Panc1 (cell line): ENCODE measurements at regions not wholly inside any gene's neighbourhood (a gene's known extent, or its start where the extent isn't known, plus 50 kb on each side); places are given as distances from the start of the nearest gene placed in this dataset.

Experiments
- ATAC-seq: fragments of 200-7000 bp; cut with Tn5 transposase; 2 replicates; pipeline ENCODE4 v1.9.1; 2020; ENCODE audit warnings: mild to moderate bottlenecking, moderate library complexity
- BruUV-seq: library from RNA; stranded (reverse); fragments of 400-500 nt; replicated peaks from 2 replicates; lab custom pipeline; 2021; lab: Mats Ljungman, UMichigan
- CTCF ChIA-PET: fragments of 300-600 bp; sonication (Branson Sonifier 250); formaldehyde crosslinking; loops from one replicate; lab custom pipeline; 2022; ENCODE audit warnings: antibody characterized with exemption; lab: Charles Lee
- POLR2A ChIA-PET: fragments of 300-600 bp; sonication (Branson Sonifier 250); formaldehyde crosslinking; loops from one replicate; lab custom pipeline; 2022; ENCODE audit warnings: antibody characterized with exemption; lab: Charles Lee
- DNase-seq: peaks from one replicate; pipeline ENCODE4 v3.0.0-alpha.2; 2010; ENCODE audit warnings: low read depth, low spot score
- H3K27ac ChIP-seq: 2 replicates; pipeline ENCODE4 v1.5.1; 2011; ENCODE audit warnings: mild to moderate bottlenecking, low read length, inconsistent platforms
- H3K27me3 ChIP-seq: fragments of 200-500 bp; sonication (Bioruptor generic); 2 replicates; pipeline ENCODE4 v1.6.0; 2014; ENCODE audit warnings: low read length, inconsistent platforms; ENCODE audit not compliant: control insufficient read depth, insufficient read depth
- H3K36me3 ChIP-seq: fragments of 200-500 bp; sonication (Bioruptor generic); 2 replicates; pipeline ENCODE4 v1.5.1; 2014; ENCODE audit warnings: inconsistent platforms, mild to moderate bottlenecking, low read length, moderate library complexity; ENCODE audit not compliant: control insufficient read depth, insufficient read depth
- H3K4me1 ChIP-seq: 2 replicates; pipeline ENCODE4 v1.5.1; 2011; ENCODE audit warnings: inconsistent platforms, mild to moderate bottlenecking, low read length, moderate library complexity; ENCODE audit not compliant: control insufficient read depth, insufficient read depth
- H3K4me3 ChIP-seq, 2 experiments: 2 replicates each; pipeline ENCODE4 v1.5.1; 2011 to 2012; ENCODE audit warnings: low read depth in 2 of 2, low read length in 2 of 2, mild to moderate bottlenecking in 2 of 2, inconsistent platforms in 1 of 2, moderate library complexity in 1 of 2
- H3K9me3 ChIP-seq: fragments of 200-500 bp; sonication (Bioruptor generic); 2 replicates; pipeline ENCODE4 v1.5.1; 2014; ENCODE audit warnings: low read depth, mild to moderate bottlenecking, inconsistent platforms, low read length, moderate library complexity; ENCODE audit not compliant: control insufficient read depth, insufficient read depth
- POLR2AphosphoS5 ChIP-seq: IDR thresholded peaks from 2 replicates; pipeline ENCODE4 v1.6.1; 2012; ENCODE audit warnings: mild to moderate bottlenecking, low read depth, low read length, moderate library complexity
- REST ChIP-seq, 2 experiments: IDR thresholded peaks; 2 replicates each; pipeline ENCODE4 v1.6.1; 2011 to 2012; ENCODE audit warnings: low read depth in 2 of 2, control low read depth in 1 of 2, low read length in 1 of 2, mild to moderate bottlenecking in 1 of 2, moderate library complexity in 1 of 2; ENCODE audit not compliant: insufficient read depth in 1 of 2
- SIN3A ChIP-seq: IDR thresholded peaks from 2 replicates; pipeline ENCODE4 v1.6.1; 2012; ENCODE audit warnings: low read depth, mild to moderate bottlenecking, low read length, moderate library complexity, borderline replicate concordance; ENCODE audit not compliant: insufficient read depth
- TCF7L2 ChIP-seq: IDR thresholded peaks from 2 replicates; pipeline ENCODE4 v1.6.1; 2011; ENCODE audit warnings: mild to moderate bottlenecking, low read depth, low read length, inconsistent platforms
- in situ Hi-C: cut with HindIII; loops from 2 replicates; pipeline ENCODE4 v1.10.0; 2016; ENCODE audit warnings: low sequenced_read_pairs, low pct_unique_long_range_greater_than_20kb
- intact Hi-C: fragments of 100-400 bp; cut with micrococcal nuclease; formaldehyde crosslinking; loops from one replicate; pipeline ENCODE4 v1.10.0; 2022; ENCODE audit not compliant: unreplicated experiment
- TF ChIP-seq, protein P1 (sequence below): fragments of 450-650 bp; IDR thresholded peaks from 2 replicates; pipeline ENCODE4 v1.5.1; 2017; ENCODE audit warnings: mild to moderate bottlenecking

- ATAC-seq (no peak), DNase-seq (no peak)
- Histone ChIP-seq H3K4me1 (no peaks in the 10 kb centered on the region), H3K4me3 (no peak overlapping the region), H3K27me3 (no peaks in the 10 kb centered on the region), H3K27ac (no peak overlapping the region), H3K36me3 (no peaks in the 10 kb centered on the region), H3K9me3 (no peaks in the 10 kb centered on the region)
- CTCF ChIA-PET = no interaction called here
- in situ Hi-C loops = no loop called here
- TF ChIP-seq TCF7L2 (no peak), SIN3A (no peak), REST (IDR thresholded peaks at IDR 0.05; ENCODE audit: insufficient read depth in 1 of 2, low read depth in 2 of 2, low read length in 1 of 2) (no peak)
- intact Hi-C loops = no loop called here
- no TSS peak for BruUV-seq
- POLR2A ChIA-PET = no interaction called here
Measured at GRCh38 chr6:25169553-25169952, 109.6 kb upstream of the CARMIL1 start.

- POLR2A ChIA-PET = no interaction called here
- intact Hi-C loops = no loop called here
Measured at GRCh38 chr6:25169961-25170360, 109.2 kb upstream of the CARMIL1 start.

More at GRCh38 chr6:25169961-25170360, 109.2 kb upstream of the CARMIL1 start:
- no TSS peak for BruUV-seq
- no peak for DNase-seq
- ATAC-seq = no peak
- Histone ChIP-seq H3K27me3 (no peaks in the 10 kb centered on the region), H3K36me3 (no peaks in the 10 kb centered on the region), H3K4me3 (no peak overlapping the region), H3K27ac (no peak overlapping the region), H3K4me1 (no peaks in the 10 kb centered on the region), H3K9me3 (no peaks in the 10 kb centered on the region)
- in situ Hi-C loops = no loop called here
- TF ChIP-seq TCF7L2 = no peak
- TF ChIP-seq POLR2AphosphoS5 = no peak
- TF ChIP-seq, protein P1, sequence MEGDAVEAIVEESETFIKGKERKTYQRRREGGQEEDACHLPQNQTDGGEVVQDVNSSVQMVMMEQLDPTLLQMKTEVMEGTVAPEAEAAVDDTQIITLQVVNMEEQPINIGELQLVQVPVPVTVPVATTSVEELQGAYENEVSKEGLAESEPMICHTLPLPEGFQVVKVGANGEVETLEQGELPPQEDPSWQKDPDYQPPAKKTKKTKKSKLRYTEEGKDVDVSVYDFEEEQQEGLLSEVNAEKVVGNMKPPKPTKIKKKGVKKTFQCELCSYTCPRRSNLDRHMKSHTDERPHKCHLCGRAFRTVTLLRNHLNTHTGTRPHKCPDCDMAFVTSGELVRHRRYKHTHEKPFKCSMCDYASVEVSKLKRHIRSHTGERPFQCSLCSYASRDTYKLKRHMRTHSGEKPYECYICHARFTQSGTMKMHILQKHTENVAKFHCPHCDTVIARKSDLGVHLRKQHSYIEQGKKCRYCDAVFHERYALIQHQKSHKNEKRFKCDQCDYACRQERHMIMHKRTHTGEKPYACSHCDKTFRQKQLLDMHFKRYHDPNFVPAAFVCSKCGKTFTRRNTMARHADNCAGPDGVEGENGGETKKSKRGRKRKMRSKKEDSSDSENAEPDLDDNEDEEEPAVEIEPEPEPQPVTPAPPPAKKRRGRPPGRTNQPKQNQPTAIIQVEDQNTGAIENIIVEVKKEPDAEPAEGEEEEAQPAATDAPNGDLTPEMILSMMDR = no peak
- no peak for TF ChIP-seq REST (IDR thresholded peaks at IDR 0.05; ENCODE audit: insufficient read depth in 1 of 2, low read depth in 2 of 2, low read length in 1 of 2)
- no peak for TF ChIP-seq SIN3A
- CTCF ChIA-PET = no interaction called here
